Sigmoid colon (tissue), 4 donors: ENCODE measurements at regions not wholly inside any gene's neighbourhood (a gene's known extent, or its start where the extent isn't known, plus 50 kb on each side); places are given as distances from the start of the nearest gene placed in this dataset.

Experiments used
- POLR2AphosphoS5 ChIP-seq, 4 donors: sonication (generic); formaldehyde crosslinking; IDR thresholded peaks; one replicate each; pipeline ENCODE4 v1.6.1; 2017; ENCODE audit warnings: antibody characterized with exemption in 4 of 4
- TF ChIP-seq, protein P1 (sequence below), 4 experiments: fragments of 450-650 bp in 3 of 4; fragments of 200-600 bp in 1 of 4; IDR thresholded peaks; one replicate each; pipeline ENCODE4 v1.5.1; 2016 to 2019; ENCODE audit warnings: antibody characterized with exemption in 4 of 4, mild to moderate bottlenecking in 3 of 4, moderate library complexity in 2 of 4

DNA sequence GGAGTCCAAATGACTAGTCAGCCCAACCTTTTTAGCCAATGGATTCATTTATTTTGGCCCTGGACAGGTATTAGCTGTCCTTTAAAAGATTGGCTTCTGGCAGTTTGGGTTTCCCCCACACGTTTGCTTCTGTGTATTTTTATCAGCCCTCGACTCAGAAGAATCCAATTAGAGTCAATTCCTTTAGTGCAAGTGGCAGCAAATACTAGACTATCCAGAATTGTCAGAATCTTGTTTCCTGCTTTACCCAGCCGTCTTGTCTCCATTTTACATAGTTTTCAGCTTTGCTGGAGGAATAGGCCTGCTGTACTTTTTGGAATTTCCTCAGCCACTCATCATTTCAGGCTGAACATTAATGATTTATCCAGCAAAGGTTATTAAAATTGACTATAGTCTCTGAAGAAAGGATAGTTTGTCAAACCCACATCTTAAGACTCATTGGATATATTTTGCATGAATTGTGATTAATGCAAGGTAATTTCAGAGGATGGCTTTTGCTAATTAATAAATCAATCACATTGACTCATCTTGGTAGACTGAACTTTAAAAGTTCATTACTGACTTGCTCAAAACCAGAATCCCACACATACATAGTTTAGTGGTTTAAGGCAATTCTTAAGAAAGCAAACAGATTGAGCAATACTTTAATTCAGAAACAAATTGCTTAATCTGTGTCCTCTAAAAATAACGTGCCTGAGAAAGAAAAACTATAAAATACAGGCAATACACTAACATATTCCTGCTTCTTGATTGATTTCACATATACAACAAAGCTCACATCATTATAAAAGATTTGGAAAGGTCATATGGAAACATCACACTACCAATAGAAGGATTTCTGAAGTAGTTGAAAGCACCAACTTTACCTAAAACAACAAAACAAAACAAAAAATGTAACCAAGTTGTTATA lies 62.9 kb upstream of the ZNF217 start:
- peak in 1 of 4 donors; percentile 51 for TF ChIP-seq POLR2AphosphoS5 (IDR thresholded peaks at IDR 0.05)
- TF ChIP-seq, protein P1, sequence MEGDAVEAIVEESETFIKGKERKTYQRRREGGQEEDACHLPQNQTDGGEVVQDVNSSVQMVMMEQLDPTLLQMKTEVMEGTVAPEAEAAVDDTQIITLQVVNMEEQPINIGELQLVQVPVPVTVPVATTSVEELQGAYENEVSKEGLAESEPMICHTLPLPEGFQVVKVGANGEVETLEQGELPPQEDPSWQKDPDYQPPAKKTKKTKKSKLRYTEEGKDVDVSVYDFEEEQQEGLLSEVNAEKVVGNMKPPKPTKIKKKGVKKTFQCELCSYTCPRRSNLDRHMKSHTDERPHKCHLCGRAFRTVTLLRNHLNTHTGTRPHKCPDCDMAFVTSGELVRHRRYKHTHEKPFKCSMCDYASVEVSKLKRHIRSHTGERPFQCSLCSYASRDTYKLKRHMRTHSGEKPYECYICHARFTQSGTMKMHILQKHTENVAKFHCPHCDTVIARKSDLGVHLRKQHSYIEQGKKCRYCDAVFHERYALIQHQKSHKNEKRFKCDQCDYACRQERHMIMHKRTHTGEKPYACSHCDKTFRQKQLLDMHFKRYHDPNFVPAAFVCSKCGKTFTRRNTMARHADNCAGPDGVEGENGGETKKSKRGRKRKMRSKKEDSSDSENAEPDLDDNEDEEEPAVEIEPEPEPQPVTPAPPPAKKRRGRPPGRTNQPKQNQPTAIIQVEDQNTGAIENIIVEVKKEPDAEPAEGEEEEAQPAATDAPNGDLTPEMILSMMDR (IDR thresholded peaks at IDR 0.05) = no peak
